HG02642 (cell line): ENCODE measurements at regions not wholly inside any gene's neighbourhood (a gene's known extent, or its start where the extent isn't known, plus 50 kb on each side); places are given as distances from the start of the nearest gene placed in this dataset.

Source experiments
- ATAC-seq: cut with Tn5 transposase; IDR thresholded peaks from one replicate; pipeline ENCODE4 v1.9.1; 2021; ENCODE audit warnings: mild to moderate bottlenecking; ENCODE audit not compliant: unreplicated experiment, poor library complexity

- no peak for ATAC-seq
Observed at GRCh38 chr1:90104941-90105538, 110.1 kb downstream of the ZNF326 start.

GRCh38 chr1:90100566-90100965, 105.7 kb downstream of the ZNF326 start:
- no peak for ATAC-seq

GRCh38 chr1:90092441-90092840, 97.5 kb downstream of the ZNF326 start:
- no peak for ATAC-seq
